ENCODE measurements at regions not wholly inside any gene's neighbourhood (a gene's known extent, or its start where the extent isn't known, plus 50 kb on each side); places are given as distances from the start of the nearest gene placed in this dataset.
"Not testable (repeated sequence)": the region's sequence is repeated elsewhere in the genome, so short reads cannot be mapped to it uniquely, and the experiment has no call there.

DNA sequence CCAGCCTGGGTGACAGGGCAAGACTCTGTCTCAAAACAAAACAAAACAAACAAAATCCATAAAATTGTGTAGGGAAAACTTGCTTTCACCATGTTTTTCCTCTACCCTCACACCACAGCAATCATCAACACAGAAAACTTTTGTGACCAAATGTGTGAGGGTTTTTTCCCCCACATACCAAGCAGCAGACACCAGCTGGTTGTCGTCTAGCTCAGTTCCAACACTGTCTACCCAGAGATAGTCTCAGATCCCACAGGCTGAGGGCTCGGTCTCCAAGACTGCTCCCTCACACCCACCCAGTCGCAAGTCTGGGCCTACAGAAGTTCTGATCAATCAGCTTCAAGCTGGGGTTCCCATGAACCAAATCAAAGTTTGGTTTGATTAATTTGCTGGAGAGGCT lies 322.4 kb upstream of the MAGI2 start:
- no peak for FAIRE-seq

DNA sequence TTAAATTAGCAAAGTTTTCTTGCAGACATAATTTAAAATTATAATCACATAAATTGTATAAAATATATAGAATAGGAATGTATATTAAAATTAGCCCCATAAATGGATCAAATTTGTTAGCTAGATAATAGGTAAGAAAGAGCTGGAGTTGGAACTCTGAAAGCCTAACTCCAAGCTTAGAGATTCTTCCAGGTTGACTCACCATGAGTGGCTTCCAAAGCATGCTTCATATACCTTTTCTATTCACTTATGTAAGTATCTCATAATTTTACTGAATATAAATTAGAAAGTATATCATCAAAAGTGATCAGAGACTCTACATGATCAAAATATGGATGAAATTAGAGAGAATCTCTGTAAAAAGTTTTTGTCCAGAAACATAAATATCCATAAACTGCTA lies 320.7 kb upstream of the MAGI2 start:
- no peak for FAIRE-seq

DNA sequence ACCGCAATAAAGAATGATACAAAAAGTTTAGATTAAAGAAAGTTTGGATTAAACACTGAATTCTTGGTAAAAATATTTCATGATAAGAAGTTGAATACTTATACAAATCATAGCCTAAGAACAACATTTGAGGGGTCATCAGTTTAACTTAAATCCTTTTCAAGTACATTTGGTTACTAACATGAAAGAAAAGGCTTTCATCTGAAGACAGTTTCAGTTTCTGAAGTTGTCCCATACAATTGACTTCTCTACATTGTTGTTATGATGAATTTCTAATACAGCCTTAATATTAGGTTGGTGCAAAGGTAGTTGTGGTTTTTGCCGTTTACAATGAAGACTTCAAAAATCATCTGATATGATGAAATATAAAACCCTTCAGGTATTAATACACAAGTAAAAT lies 317.5 kb upstream of the MAGI2 start:
- FAIRE-seq = no peak

DNA sequence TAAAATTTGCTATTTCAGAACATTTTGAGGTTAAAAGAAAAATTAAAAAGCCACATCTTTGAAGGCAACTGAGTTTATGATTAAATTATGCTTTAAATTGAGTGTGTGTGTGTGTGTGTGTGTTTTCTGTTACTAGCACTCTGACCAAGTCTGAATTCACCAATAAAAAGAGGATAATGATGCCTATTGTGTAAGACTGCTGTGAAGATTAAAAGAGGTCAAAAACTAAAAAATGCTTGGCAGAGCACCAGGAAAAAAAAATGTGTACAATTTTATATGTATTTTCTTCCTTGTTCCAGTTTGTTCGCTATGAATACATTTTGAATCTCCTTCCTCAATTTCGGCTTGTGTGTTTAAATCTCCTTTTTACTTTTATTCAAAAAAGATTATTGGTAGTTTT lies 316.6 kb upstream of the MAGI2 start:
- FAIRE-seq = no peak

DNA sequence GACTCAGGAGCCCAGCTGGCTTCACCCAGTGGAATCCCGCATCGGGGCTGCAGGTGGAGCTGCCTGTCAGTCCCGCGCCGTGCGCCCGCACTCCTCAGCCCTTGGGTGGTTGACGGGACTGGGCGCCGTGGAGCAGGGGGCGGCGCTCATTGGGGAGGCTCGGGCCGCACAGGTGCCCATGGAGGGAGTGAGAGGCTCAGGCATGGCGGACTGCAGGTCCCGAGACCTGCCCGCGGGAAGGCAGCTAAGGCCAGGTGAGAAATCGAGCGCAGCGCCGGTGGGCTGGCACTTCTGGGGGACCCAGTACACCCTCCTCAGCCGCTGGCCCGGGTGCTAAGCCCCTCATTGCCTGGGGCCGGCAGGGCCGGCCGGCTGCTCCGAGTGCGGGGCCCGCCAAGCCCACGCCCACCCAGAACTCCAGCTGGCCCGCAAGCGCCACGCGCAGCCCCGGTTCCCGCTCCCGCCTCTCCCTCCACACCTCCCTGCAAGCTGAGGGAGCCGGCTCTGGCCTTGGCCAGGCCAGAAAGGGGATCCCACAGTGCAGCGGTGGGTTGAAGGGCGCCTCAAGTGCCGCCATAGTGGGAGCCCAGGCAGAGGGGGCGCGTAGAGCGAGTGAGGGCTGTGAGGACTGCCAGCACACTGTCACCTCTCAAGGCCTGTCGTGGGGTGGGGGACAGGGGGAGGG lies 314.6 kb upstream of the MAGI2 start:
- FAIRE-seq = not testable (repeated sequence)

DNA sequence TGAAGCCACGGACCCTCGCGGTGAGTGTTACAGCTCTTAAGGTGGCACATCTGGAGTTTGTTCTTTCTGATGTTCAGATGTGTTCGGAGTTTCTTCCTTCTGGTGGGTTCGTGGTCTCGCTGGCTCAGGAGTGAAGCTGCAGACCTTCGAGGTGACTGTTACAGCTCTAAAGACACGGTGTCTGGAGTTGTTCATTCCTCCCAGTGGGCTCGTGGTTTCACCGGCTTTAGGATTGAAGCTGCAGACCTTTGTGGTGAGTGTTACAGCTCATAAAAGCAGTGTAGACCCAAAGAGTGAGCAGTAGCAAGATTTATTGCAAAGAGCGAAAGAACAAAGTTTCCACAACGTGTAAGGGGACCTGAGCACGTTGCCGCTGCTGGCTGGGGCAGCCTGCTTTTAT lies 313.7 kb upstream of the MAGI2 start:
- not testable (repeated sequence) for FAIRE-seq

DNA sequence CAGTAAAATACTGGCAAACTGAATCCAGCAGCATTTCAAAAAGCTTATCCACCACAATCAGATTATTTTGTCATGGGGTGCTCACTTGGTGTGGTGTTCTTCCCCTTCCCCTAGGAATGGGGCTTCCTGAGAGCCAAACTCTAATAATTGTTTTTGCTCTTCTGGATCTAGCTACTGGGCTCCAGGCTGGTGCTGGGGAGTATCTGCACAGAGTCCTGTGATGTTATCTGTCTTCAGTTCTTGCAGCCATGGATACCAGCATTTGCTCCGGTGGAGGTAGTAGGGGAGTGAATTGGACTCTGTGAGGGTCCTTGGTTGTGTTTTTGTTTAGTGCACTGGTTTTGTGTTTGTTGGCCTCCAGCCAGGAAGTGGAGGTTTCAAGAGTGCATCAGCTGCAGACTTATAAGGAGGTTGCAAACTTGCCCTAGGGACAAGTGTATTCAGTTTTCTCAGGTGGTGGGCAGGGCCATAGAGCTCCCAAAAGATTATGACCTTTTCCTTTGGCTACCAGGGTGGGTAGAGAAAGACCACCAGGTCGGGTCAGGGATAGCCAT lies 308.5 kb upstream of the MAGI2 start:
- no peak for FAIRE-seq

DNA sequence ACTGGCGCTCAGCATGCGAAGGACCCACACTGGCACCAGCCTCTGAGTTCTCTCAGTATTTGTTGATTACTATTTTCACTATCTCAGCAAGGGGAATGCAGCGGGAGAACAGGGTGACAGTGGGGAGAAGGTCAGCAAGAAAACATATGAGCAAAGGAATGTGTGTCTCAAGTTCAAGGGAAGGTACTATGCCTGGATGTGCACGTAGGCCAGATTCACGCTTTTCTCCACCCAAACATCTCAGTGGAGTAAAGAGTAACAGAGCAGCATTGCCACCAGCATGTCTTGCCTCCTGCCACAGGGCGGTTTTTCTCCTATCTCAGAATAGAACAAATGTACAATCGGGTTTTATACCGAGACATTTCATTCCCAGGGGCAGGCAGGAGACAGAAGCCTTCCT lies 297.5 kb upstream of the MAGI2 start:
- FAIRE-seq = not testable (repeated sequence)

DNA sequence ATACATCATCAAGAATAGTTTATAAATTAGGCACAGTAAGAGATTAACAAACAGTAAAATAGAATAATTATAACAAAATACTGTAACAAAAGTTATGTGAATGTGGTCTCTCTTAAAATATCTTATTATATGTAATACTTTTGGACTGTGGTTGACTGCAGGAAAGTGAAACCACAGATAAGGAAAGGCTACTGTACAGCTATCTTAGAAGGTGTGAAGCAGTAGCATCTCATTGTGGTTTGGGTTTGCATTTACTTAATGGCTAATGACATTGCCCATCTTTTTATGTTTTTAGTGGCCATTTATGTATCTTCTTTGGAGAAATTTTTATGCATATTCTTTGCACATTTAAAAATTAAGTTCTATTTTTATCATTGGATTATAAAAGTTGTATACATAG lies 296.4 kb upstream of the MAGI2 start:
- no peak for FAIRE-seq

DNA sequence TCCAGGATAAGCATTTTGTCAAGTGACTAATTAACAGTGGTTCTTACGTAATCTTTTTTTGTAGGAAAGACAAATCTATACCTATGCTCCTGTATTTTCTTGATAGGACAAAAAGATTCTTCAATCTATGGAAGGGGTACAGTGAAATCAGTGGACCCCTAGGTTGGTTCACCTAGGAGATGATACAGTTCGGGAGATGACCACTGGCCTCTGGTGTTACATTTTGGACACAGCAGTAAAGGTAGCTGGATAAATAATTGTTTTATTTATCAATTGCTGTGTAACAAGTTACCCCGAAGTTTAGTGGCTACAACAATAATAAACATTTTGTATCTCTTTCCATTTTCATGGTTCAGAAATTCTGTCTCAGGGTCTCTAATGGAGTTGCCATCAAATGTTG lies 288.2 kb upstream of the MAGI2 start:
- no peak for FAIRE-seq

DNA sequence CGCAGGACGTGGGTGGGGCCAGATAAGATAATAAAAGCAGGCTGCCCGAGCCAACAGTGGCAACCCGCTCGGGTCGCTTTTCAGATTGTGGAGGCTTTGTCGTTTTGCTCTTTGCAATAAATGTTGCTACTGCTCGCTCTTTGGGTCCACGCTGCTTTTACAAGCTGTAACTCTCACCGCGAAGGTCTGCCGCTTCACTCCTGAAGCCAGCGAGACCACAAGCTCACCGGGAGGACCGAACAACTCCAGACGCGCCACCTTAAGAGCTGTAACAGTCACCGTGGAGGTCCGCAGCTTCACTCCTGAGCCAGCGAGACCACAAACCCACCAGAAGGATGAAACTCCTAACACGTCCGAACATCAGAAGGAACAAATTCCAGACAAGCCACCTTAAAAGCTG lies 286.6 kb upstream of the MAGI2 start:
- no peak for FAIRE-seq

DNA sequence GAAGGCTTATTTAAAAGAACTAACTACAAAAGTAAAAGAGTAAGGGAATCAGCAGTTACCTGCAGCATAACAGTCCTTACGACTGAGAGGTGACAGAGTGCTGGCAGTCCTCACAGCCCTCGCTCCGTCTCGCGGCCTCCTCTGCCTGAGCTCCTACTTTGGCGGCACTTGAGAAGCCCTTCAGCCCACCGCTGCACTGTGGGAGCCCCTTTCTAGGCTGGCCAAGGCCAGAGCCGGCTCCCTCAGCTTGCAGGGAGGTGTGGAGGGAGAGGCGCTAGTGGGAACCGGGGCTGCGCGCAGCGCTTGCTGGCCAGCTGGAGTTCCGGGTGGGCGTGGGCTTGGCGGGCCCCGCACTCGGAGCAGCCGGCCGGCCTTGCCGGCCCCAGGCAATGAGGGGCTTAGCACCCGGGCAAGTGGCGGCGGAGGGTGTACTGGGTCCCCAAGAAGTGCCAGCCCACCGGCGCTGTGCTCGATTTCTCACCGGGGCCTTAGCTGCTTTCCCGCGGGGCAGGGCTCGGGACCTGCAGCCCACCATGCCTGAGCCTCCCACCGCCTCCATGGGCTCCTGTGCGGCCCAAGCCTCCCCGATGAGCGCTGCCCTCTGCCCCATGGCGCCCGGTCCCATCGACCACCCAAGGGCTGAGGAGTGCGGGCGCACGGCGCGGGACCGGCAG lies 285.7 kb upstream of the MAGI2 start:
- not testable (repeated sequence) for FAIRE-seq

DNA sequence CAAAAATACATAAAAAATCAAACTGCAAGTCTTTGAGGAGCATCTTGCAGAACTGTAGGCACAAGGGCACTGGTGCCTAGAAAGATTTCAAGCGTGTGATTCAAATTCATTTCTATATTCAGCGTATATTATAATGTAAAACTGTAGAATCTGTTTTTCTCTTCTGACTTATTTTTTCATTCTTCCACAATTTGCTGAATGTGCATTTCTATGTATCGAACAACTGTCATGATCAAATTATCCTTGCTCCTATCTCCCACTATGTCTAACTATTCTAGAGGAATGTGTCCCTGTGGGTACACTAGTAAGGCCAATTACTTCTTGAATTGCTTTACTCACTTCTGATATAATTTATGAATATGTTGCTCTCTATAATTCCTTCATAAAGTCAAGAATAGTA lies 283.0 kb upstream of the MAGI2 start:
- no peak for FAIRE-seq

DNA sequence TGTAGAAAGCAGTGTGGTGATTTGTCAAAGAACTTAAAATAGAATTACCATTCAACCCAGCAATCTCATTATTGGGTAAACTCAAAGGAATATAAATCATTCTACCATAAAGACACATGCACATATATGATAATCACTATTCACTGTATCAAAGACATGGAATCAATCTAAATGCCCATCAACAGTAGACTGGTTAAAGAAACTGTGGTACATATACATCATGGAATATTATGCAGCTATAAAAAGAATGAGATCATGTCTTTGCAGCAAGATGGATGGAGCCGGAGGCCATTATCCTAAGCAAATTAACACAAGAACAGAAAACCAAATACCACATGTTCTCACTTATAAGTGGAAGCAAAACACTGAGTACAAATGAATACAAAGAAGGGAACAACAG lies 281.5 kb upstream of the MAGI2 start:
- no peak for FAIRE-seq

DNA sequence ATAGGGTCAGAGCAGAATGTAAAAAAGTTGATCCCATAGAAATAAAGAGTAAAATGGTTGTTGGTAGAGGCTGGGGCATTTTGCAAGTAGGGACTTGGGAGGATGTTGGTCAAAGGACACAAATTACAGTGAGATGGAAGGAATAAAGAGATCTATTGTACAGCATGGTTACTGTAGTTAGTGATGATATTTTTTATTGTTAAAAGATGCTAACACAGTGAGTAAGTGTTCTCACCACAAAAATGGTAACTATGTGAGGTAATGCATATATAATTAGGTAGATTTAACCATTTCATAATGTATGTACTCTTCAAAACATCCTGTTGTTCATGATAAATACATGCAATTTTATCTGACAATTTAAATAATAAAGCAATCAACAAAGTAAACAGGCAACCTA lies 280.7 kb upstream of the MAGI2 start:
- no peak for FAIRE-seq

DNA sequence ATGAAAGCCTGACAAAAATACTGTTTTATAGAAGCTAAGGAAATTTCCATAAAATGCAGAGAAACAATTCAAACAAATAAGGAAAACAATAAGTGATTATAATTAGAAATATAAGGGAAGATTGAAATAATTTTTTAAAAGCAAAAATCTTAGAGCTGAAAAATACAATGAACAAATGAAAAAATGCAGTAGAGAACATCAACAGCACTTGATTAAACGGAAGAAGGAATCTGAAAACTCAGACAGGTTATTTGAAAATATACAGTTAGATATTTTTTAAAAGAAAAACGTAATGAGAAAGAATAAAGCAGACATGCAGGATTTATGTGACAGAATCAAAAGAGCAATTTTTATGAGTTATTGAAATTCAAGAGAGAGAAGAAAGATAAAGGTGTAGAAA lies 279.1 kb upstream of the MAGI2 start:
- no peak for FAIRE-seq

DNA sequence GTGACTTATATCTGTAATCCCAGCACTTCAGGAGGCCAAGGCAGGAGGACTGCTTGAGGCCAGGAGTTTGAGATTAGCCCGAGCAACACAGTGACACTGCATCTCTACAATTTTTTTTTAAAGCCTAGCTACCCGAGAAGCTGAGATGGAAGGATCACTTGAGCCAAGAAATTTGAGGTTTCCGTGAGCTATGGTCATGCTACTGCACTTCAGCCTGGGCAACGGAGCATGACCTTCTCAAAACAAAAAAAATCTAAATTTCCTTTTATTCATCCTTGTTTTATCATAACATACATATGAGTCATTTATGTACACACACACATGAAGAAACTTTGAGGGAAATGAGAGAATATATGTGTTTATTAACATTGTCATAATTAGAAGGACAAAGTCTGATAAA lies 277.5 kb upstream of the MAGI2 start:
- FAIRE-seq = no peak

DNA sequence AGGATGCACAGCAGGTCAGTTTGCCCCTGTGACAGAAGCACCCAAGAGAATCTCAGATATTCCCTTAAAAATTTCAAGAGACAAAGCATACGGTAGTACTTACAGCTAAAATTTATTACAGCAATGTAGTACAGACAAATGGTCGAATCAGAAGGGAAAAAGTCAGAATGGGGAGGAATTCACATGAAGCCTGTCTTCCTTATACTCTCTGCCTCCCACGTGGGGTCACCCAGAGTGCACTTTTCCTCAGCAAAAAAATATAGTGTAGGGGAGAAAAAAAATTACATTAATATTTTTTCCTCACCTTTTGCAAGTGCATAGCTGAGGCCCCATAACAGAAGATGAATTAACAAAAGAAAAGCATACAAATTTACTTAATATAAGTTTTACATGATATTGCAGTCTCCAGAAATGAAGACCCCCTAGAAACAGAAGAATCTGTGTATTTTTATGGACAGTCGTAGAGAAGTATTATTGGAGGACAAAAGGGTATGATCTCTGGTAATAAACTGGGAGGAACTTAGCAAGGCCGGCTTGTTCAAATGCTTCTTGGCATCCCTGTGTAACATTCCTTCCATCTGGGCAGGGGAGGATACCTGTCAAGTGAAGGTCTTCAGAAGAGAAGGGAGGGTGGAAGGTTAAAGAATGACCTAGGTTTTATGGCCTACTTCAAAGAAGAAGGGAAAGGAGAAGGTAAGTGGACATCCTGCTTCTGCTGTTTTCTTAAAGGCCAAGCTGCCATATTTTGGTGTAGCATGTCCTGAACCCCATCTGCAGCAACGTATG lies 270.6 kb upstream of the MAGI2 start:
- peak; percentile 78 for FAIRE-seq

DNA sequence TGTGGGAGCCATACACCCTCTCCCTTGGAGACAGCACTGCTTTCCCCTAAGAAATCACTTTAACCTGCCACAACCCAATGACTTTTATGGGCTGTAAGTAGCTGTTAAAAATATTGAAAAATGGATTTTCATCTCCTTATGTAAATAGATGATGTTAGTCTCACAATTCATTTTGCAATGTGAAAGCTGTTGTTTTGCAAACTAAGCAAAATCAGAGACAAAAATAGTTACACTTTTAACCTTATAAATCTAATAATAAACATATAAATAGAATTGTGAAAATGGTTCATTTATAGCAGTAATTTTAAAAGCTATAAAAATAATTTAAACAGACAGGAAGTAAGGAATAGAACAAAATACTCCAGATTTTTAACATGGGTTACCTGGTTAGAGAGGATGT lies 268.8 kb upstream of the MAGI2 start:
- peak; percentile 18 for FAIRE-seq

DNA sequence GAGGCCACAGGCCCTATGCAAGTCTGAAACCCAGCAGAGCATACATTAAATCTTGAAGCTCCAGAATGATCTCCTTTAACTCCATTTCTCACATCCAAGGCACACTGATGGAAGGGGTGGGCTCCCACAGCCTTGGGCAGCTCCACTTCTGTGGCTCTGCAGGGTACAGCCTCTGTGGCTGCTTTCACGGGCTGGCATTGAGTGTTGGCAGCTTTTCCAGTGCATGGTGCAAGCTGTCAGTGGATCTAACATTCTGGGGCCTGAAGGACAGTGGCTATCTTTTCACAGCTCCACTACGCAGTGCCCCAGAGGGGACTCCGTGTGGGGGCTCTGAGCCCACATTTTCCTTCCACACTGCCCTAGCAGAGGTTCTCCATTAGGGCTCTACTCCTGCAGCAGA lies 265.7 kb upstream of the MAGI2 start:
- no peak for FAIRE-seq

DNA sequence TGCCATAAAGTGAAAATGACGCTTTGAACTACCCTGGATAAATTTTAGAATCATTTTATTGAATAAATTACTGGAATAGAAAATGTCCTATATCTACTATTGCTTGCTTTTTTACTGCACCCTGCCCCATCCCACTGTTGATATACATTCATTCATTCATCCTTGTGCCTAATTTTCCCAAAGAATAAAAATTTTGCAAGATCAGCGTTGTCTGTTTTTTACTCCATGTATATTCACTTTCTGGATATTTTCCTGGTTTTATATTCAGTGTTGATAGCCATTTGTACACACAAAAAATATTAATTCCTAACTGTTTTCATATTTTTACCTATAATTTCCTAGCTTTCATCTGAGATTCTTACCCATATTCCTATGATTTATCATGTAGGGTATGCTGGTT lies 262.9 kb upstream of the MAGI2 start:
- FAIRE-seq = no peak

DNA sequence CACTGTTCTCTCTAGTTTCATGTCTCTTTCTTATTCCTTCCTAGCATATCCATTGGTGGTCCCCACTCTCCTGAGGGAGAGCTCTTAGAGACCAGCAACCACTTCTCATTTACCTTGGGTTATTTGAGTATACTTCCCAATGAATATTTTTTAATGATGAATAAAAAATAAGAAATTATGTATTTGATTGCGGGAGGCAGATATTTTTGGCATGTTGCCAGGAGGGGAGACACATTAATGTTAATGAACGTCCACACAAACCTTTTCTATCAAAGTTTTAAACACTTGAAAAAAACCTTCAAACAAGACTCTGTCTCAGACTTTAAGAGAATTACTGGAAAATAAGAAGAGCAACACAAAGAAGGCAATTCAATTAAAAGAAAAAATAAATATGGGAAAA lies 260.6 kb upstream of the MAGI2 start:
- FAIRE-seq = no peak

DNA sequence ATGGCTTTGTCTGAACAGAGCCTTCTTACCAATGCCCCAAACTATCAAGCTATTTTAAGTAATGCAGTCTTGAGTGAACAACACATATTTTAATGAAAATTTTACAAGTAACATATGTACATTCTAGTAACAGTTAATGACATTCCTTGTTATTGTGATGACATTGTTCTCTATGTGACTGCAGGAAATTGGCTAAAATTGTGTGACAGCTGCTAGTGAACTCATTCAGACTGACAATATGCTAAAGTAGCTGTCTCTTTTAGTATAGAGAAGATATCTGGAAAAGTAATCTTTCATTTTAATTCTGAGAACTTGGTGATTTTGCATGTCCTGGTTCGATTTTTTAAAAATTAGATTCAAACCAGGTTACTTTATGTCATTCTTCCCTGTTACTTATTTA lies 259.8 kb upstream of the MAGI2 start:
- no peak for FAIRE-seq

DNA sequence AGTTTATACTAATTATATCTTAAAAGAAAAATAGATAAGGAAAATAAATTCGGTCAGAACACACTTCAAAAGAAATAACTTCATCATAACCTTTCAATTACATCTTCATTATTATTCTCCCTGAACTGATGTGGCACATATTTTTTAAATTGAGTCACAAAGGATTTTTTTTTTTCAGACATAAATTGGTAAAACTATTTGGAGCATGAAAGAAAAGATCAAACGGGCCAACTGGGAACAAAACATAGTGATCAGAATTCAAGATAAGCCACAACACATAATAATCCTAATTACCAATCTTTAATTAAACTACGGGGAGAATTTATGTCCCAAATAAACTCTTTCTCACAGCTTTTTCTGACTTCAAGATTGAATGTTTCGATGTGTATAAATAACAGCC lies 258.2 kb upstream of the MAGI2 start:
- peak; percentile 91 for FAIRE-seq
